H1 (cell line): ENCODE measurements at regions not wholly inside any gene's neighbourhood (a gene's known extent, or its start where the extent isn't known, plus 50 kb on each side); places are given as distances from the start of the nearest gene placed in this dataset.

Experiments
- CTCF ChIA-PET: fragments of 300-600 bp; sonication (Branson Sonifier 250); formaldehyde crosslinking; loops from one replicate; lab custom pipeline; 2021; ENCODE audit not compliant: partially characterized antibody; lab: Charles Lee
- POLR2A ChIA-PET: fragments of 300-600 bp; sonication (Branson Sonifier 250); formaldehyde crosslinking; loops from one replicate; lab custom pipeline; 2021; ENCODE audit warnings: inconsistent platforms; ENCODE audit not compliant: partially characterized antibody; lab: Charles Lee
- DNase-seq, 2 experiments: peaks; one replicate each; pipeline versions ENCODE4 v3.0.0 to v3.0.0-alpha.2; 2010 to 2022; ENCODE audit warnings: low spot score in 2 of 2, low read depth in 1 of 2, mixed read lengths in 1 of 2
- FAIRE-seq: peaks from 2 replicates; lab custom pipeline; 2011; peaks lifted over from hg19 to GRCh38; lab: Jason Lieb, UNC
- H2AFZ ChIP-seq: 2 replicates; pipeline ENCODE4 v1.8.1; 2012; ENCODE audit warnings: low read length, inconsistent platforms
- H2AK5ac ChIP-seq: 2 replicates; pipeline ENCODE4 v1.6.1; 2013; ENCODE audit warnings: low read depth, low read length
- H2BK120ac ChIP-seq: replicated peaks from 2 replicates; pipeline ENCODE3; 2013; ENCODE audit warnings: low read depth, low read length, inconsistent platforms
- H2BK12ac ChIP-seq: 2 replicates; pipeline ENCODE4 v1.6.1; 2013; ENCODE audit warnings: low read depth, low read length
- H2BK15ac ChIP-seq: 2 replicates; pipeline ENCODE4 v1.6.1; 2013; ENCODE audit warnings: low read length
- H2BK20ac ChIP-seq: 2 replicates; pipeline ENCODE4 v1.6.1; 2013; ENCODE audit warnings: low read length
- H2BK5ac ChIP-seq: 2 replicates; pipeline ENCODE4 v1.6.1; 2013; ENCODE audit warnings: low read depth, low read length
- H3K14ac ChIP-seq: 2 replicates; pipeline ENCODE4 v1.6.1; 2013; ENCODE audit warnings: inconsistent platforms; ENCODE audit not compliant: insufficient read length
- H3K18ac ChIP-seq: 2 replicates; pipeline ENCODE4 v1.6.1; 2013; ENCODE audit warnings: low read length; ENCODE audit errors: extremely low read depth
- H3K23ac ChIP-seq: 2 replicates; pipeline ENCODE4 v1.6.1; 2013; ENCODE audit warnings: inconsistent platforms; ENCODE audit not compliant: insufficient read length
- H3K23me2 ChIP-seq: 2 replicates; pipeline ENCODE4 v1.6.1; 2013; ENCODE audit warnings: low read depth, low read length
- H3K27ac ChIP-seq: 2 replicates; pipeline ENCODE4 v1.6.1; 2011; ENCODE audit warnings: low read depth, low read length, inconsistent platforms
- H3K27me3 ChIP-seq, 4 experiments: replicated peaks in 1 of 4; 1 replicate in 1 of 4; 2 replicates in 3 of 4; pipeline versions ENCODE4 v1.6.1 to v1.8.1; 2011 to 2013; ENCODE audit warnings: low read length in 3 of 4, mild to moderate bottlenecking in 3 of 4, inconsistent platforms in 2 of 4, mixed read lengths in 2 of 4, moderate library complexity in 1 of 4; ENCODE audit not compliant: control insufficient read depth in 3 of 4, insufficient read depth in 3 of 4; ENCODE audit errors: extremely low read depth in 1 of 4
- H3K36me3 ChIP-seq, 4 experiments: 2 replicates each; pipeline versions ENCODE4 v1.6.1 to v1.8.1; 2011 to 2013; ENCODE audit warnings: mild to moderate bottlenecking in 4 of 4, low read length in 3 of 4, moderate library complexity in 2 of 4, control low read depth in 1 of 4, inconsistent platforms in 1 of 4; ENCODE audit not compliant: insufficient read depth in 4 of 4, control insufficient read depth in 2 of 4
- H3K4ac ChIP-seq: replicated peaks from 2 replicates; pipeline ENCODE3; 2013; ENCODE audit warnings: low read length, low read depth, mixed read lengths, inconsistent platforms; ENCODE audit not compliant: insufficient read length
- H3K4me1 ChIP-seq, 4 experiments: replicated peaks in 1 of 4; 1 replicate in 1 of 4; 2 replicates in 3 of 4; pipeline versions ENCODE4 v1.6.1 to v1.8.1; 2011 to 2013; ENCODE audit warnings: low read length in 3 of 4, inconsistent platforms in 2 of 4, mixed read lengths in 1 of 4; ENCODE audit not compliant: insufficient read depth in 4 of 4, control insufficient read depth in 3 of 4
- H3K4me2 ChIP-seq, 2 experiments: 2 replicates each; pipeline versions ENCODE4 v1.6.1 to v1.8.1; 2011 to 2013; ENCODE audit warnings: low read depth in 2 of 2, low read length in 2 of 2, control low read depth in 1 of 2, inconsistent platforms in 1 of 2, mild to moderate bottlenecking in 1 of 2; ENCODE audit not compliant: insufficient read depth in 1 of 2
- H3K4me3 ChIP-seq, 4 experiments: fragments of 200-600, 300-600 bp in 1 of 4; sonication (generic), shearing (Covaris generic), sonication (Bioruptor Twin) in 1 of 4; 2 replicates each; pipeline versions ENCODE4 v1.5.1 to v1.8.1; 2011 to 2016; ENCODE audit warnings: low read length in 4 of 4, low read depth in 3 of 4, control low read depth in 2 of 4, inconsistent platforms in 2 of 4, mild to moderate bottlenecking in 2 of 4, mixed read lengths in 1 of 4, moderate library complexity in 1 of 4; ENCODE audit not compliant: insufficient read depth in 2 of 4; ENCODE audit errors: extremely low read depth in 1 of 4
- H3K56ac ChIP-seq: replicated peaks from 2 replicates; pipeline ENCODE3; 2013; ENCODE audit warnings: low read depth, mild to moderate bottlenecking, mixed read lengths, low read length, inconsistent platforms; ENCODE audit not compliant: insufficient read length
- H3K79me1 ChIP-seq: 2 replicates; pipeline ENCODE4 v1.6.1; 2013; ENCODE audit warnings: low read depth, low read length, control low read depth
- H3K79me2 ChIP-seq, 2 experiments: 2 replicates each; pipeline versions ENCODE4 v1.6.1 to v1.8.1; 2012 to 2013; ENCODE audit warnings: low read length in 2 of 2, mild to moderate bottlenecking in 2 of 2, inconsistent platforms in 1 of 2; ENCODE audit not compliant: insufficient read depth in 2 of 2, control insufficient read depth in 1 of 2
- H3K9ac ChIP-seq, 4 experiments: replicated peaks in 1 of 4; 1 replicate in 1 of 4; 2 replicates in 3 of 4; pipeline versions ENCODE4 v1.6.1 to v1.8.1; 2011 to 2013; ENCODE audit warnings: low read depth in 3 of 4, low read length in 3 of 4, control low read depth in 2 of 4, mild to moderate bottlenecking in 2 of 4, moderate library complexity in 2 of 4, inconsistent platforms in 1 of 4; ENCODE audit errors: extremely low read depth in 1 of 4
- H3K9me3 ChIP-seq, 2 experiments: 2 replicates each; pipeline versions ENCODE4 v1.6.1 to v1.8.1; 2012 to 2013; ENCODE audit warnings: mild to moderate bottlenecking in 2 of 2, moderate library complexity in 2 of 2, control low read depth in 1 of 2, inconsistent platforms in 1 of 2, low read depth in 1 of 2, low read length in 1 of 2, mixed read lengths in 1 of 2; ENCODE audit not compliant: insufficient read depth in 2 of 2
- H4K20me1 ChIP-seq, 2 experiments: replicated peaks in 1 of 2; 2 replicates each; pipeline versions ENCODE3 to v1.8.1; 2011 to 2013; ENCODE audit warnings: inconsistent platforms in 2 of 2, low read length in 2 of 2, mild to moderate bottlenecking in 1 of 2; ENCODE audit not compliant: insufficient read depth in 2 of 2, control insufficient read depth in 1 of 2
- H4K5ac ChIP-seq: 2 replicates; pipeline ENCODE4 v1.6.1; 2013; ENCODE audit warnings: low read length, low read depth, mixed read lengths, inconsistent platforms; ENCODE audit not compliant: insufficient read length
- H4K8ac ChIP-seq: 2 replicates; pipeline ENCODE4 v1.8.0; 2013; ENCODE audit warnings: mild to moderate bottlenecking, moderate library complexity, low read length, inconsistent platforms; ENCODE audit not compliant: insufficient read depth; ENCODE audit errors: extremely low read depth
- H4K91ac ChIP-seq: replicated peaks from 2 replicates; pipeline ENCODE3; 2013; ENCODE audit warnings: low read length, mixed read lengths, inconsistent platforms; ENCODE audit not compliant: insufficient read length
- WGBS, 2 experiments: shearing (Covaris generic) in 1 of 2; methylation state at CpG; one replicate each; pipeline versions ENCODE4 v1.1.6 to v1.1.7; 2013 to 2015; ENCODE audit warnings: low lambda C conversion rate in 2 of 2, mixed read lengths in 2 of 2, inconsistent platforms in 1 of 2, low coverage in 1 of 2, missing lambda C conversion rate in 1 of 2; ENCODE audit not compliant: insufficient replicate concordance in 2 of 2, insufficient coverage in 1 of 2, insufficient read length in 1 of 2; ENCODE audit errors: extremely low coverage in 1 of 2, missing lambda C conversion rate in 1 of 2; 5-methylcytosine and 5-hydroxymethylcytosine counted together
- TF ChIP-seq, protein P1 (sequence below): fragments of 300-600 bp; sonication (generic); IDR thresholded peaks from 2 replicates; pipeline ENCODE4 v1.7.1; 2012; ENCODE audit warnings: low read length, moderate library complexity, mild to moderate bottlenecking, inconsistent platforms; ENCODE audit not compliant: insufficient replicate concordance

DNA sequence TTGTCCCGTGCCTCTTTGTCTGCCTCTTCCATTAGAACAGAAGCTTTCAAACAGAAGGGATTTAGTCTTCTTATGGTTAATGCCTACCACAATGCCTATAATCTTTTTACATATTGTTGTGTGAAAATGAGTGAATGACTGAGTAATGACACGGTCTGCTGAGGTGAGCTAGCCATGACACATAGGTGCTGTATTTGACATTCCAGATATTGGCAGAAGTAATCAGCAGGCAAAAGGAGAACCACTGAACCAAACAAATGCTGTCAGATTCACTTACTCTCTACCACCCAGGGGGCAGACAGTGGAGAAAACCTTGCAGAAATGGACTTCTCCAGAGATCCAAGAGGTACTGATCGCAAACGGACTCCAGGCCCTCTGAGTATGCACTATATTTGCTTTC is 377.2 kb upstream of the VWC2 start:
- Histone ChIP-seq H3K9ac (no peak overlapping the region), H3K79me2 (no peaks in the 10 kb centered on the region), H4K91ac (no peak overlapping the region), H3K14ac (no peak overlapping the region), H3K4me3 (no peak overlapping the region), H3K18ac (no peak overlapping the region), H3K36me3 (no peaks in the 10 kb centered on the region), H2AK5ac (no peak overlapping the region), H3K4me2 (no peak overlapping the region), H2AFZ (no peak overlapping the region), H2BK20ac (no peak overlapping the region), H3K9me3 (no peaks in the 10 kb centered on the region), H2BK15ac (no peak overlapping the region), H3K27me3 (no peaks in the 10 kb centered on the region), H3K23me2 (no peaks in the 10 kb centered on the region), H3K23ac (no peak overlapping the region), H2BK5ac (no peak overlapping the region), H2BK120ac (no peak overlapping the region), H2BK12ac (no peak overlapping the region), H3K4ac (no peak overlapping the region), H3K4me1 (no peaks in the 10 kb centered on the region), H3K79me1 (no peaks in the 10 kb centered on the region), H3K56ac (no peak overlapping the region), H3K27ac (no peak overlapping the region), H4K8ac (no peak overlapping the region), H4K5ac (no peak overlapping the region), H4K20me1 (no peaks in the 10 kb centered on the region)
- POLR2A ChIA-PET, result no interaction called here
- 89% methylated on average over 4 of the region's 4 CpGs; no CpG with 5 or more reads in 1 of the 2 experiments for WGBS, 2 experiments
- DNase-seq (no peak), FAIRE-seq (no peak)
- CTCF ChIA-PET, result interaction anchor here (0.9 kb wide), 1 partner anchor 105 kb away, joined by 3 read pairs; no protein-coding TSS in a partner anchor
- TF ChIP-seq, protein P1, sequence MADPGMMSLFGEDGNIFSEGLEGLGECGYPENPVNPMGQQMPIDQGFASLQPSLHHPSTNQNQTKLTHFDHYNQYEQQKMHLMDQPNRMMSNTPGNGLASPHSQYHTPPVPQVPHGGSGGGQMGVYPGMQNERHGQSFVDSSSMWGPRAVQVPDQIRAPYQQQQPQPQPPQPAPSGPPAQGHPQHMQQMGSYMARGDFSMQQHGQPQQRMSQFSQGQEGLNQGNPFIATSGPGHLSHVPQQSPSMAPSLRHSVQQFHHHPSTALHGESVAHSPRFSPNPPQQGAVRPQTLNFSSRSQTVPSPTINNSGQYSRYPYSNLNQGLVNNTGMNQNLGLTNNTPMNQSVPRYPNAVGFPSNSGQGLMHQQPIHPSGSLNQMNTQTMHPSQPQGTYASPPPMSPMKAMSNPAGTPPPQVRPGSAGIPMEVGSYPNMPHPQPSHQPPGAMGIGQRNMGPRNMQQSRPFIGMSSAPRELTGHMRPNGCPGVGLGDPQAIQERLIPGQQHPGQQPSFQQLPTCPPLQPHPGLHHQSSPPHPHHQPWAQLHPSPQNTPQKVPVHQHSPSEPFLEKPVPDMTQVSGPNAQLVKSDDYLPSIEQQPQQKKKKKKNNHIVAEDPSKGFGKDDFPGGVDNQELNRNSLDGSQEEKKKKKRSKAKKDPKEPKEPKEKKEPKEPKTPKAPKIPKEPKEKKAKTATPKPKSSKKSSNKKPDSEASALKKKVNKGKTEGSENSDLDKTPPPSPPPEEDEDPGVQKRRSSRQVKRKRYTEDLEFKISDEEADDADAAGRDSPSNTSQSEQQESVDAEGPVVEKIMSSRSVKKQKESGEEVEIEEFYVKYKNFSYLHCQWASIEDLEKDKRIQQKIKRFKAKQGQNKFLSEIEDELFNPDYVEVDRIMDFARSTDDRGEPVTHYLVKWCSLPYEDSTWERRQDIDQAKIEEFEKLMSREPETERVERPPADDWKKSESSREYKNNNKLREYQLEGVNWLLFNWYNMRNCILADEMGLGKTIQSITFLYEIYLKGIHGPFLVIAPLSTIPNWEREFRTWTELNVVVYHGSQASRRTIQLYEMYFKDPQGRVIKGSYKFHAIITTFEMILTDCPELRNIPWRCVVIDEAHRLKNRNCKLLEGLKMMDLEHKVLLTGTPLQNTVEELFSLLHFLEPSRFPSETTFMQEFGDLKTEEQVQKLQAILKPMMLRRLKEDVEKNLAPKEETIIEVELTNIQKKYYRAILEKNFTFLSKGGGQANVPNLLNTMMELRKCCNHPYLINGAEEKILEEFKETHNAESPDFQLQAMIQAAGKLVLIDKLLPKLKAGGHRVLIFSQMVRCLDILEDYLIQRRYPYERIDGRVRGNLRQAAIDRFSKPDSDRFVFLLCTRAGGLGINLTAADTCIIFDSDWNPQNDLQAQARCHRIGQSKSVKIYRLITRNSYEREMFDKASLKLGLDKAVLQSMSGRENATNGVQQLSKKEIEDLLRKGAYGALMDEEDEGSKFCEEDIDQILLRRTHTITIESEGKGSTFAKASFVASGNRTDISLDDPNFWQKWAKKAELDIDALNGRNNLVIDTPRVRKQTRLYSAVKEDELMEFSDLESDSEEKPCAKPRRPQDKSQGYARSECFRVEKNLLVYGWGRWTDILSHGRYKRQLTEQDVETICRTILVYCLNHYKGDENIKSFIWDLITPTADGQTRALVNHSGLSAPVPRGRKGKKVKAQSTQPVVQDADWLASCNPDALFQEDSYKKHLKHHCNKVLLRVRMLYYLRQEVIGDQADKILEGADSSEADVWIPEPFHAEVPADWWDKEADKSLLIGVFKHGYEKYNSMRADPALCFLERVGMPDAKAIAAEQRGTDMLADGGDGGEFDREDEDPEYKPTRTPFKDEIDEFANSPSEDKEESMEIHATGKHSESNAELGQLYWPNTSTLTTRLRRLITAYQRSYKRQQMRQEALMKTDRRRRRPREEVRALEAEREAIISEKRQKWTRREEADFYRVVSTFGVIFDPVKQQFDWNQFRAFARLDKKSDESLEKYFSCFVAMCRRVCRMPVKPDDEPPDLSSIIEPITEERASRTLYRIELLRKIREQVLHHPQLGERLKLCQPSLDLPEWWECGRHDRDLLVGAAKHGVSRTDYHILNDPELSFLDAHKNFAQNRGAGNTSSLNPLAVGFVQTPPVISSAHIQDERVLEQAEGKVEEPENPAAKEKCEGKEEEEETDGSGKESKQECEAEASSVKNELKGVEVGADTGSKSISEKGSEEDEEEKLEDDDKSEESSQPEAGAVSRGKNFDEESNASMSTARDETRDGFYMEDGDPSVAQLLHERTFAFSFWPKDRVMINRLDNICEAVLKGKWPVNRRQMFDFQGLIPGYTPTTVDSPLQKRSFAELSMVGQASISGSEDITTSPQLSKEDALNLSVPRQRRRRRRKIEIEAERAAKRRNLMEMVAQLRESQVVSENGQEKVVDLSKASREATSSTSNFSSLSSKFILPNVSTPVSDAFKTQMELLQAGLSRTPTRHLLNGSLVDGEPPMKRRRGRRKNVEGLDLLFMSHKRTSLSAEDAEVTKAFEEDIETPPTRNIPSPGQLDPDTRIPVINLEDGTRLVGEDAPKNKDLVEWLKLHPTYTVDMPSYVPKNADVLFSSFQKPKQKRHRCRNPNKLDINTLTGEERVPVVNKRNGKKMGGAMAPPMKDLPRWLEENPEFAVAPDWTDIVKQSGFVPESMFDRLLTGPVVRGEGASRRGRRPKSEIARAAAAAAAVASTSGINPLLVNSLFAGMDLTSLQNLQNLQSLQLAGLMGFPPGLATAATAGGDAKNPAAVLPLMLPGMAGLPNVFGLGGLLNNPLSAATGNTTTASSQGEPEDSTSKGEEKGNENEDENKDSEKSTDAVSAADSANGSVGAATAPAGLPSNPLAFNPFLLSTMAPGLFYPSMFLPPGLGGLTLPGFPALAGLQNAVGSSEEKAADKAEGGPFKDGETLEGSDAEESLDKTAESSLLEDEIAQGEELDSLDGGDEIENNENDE, result no peak
